Adrenal gland (tissue), 5 donors: ENCODE measurements at regions not wholly inside any gene's neighbourhood (a gene's known extent, or its start where the extent isn't known, plus 50 kb on each side); places are given as distances from the start of the nearest gene placed in this dataset.

ENCODE experiments used
- POLR2A ChIP-seq, 2 donors: fragments of 450-650 bp; IDR thresholded peaks; one replicate each; pipeline ENCODE4 v1.6.1; 2017; ENCODE audit warnings: antibody characterized with exemption in 2 of 2, mild to moderate bottlenecking in 2 of 2, moderate library complexity in 1 of 2
- TF ChIP-seq, protein P1 (sequence below), 6 experiments: fragments of 450-650 bp in 4 of 6; fragments of 200-600 bp in 2 of 6; sonication (generic) in 1 of 6; IDR thresholded peaks; 1 replicate in 5 of 6; 2 replicates in 1 of 6; pipeline versions ENCODE4 v1.5.1 to v1.8.0; 2016 to 2021; ENCODE audit warnings: antibody characterized with exemption in 6 of 6, mild to moderate bottlenecking in 2 of 6, moderate library complexity in 1 of 6
- donor health status: DM: no; HTN: no; CAD: no.

DNA sequence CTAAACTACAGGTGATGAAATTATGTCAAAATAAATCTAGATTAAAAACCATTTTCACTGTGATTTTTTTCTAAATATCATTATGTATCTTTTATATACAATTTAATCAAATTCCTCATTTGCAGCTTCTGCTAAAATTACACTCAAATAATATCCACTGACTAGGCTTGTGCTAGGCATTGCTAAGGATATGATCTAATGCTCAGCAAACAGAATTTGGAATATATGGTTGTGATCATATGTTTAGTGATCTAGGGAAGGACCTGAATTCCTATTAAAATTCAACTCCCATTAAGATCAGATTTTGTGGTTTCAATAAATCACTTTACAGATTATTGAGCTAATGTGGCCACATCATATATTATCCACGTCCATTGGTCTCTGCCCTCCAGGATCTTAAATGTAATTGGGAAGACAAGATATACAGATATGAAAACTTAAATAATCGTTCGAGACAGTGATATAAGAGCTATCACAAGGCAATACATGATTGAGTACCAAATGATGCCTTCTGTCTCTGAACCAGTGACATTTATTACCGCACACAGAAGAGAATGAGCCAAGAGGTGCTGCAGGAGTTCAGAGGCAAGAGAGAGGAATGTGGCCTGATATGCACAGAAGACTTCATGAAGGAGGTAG is 206.0 kb upstream of the RPS6KA3 start:
- TF ChIP-seq POLR2A (IDR thresholded peaks at IDR 0.05): no peak
- TF ChIP-seq, protein P1, sequence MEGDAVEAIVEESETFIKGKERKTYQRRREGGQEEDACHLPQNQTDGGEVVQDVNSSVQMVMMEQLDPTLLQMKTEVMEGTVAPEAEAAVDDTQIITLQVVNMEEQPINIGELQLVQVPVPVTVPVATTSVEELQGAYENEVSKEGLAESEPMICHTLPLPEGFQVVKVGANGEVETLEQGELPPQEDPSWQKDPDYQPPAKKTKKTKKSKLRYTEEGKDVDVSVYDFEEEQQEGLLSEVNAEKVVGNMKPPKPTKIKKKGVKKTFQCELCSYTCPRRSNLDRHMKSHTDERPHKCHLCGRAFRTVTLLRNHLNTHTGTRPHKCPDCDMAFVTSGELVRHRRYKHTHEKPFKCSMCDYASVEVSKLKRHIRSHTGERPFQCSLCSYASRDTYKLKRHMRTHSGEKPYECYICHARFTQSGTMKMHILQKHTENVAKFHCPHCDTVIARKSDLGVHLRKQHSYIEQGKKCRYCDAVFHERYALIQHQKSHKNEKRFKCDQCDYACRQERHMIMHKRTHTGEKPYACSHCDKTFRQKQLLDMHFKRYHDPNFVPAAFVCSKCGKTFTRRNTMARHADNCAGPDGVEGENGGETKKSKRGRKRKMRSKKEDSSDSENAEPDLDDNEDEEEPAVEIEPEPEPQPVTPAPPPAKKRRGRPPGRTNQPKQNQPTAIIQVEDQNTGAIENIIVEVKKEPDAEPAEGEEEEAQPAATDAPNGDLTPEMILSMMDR (IDR thresholded peaks at IDR 0.05): no peak
